SHP77 treated with DMSO at 0.1 percent for 48 hours (cell line): ENCODE measurements at regions not wholly inside any gene's neighbourhood (a gene's known extent, or its start where the extent isn't known, plus 50 kb on each side); places are given as distances from the start of the nearest gene placed in this dataset.
"Not testable (repeated sequence)": the region's sequence is repeated elsewhere in the genome, so short reads cannot be mapped to it uniquely, and the experiment has no call there.

Experiments used
- DNase-seq: peaks from one replicate; lab custom pipeline; 2025; lab: John Stamatoyannopoulos, UW

DNA sequence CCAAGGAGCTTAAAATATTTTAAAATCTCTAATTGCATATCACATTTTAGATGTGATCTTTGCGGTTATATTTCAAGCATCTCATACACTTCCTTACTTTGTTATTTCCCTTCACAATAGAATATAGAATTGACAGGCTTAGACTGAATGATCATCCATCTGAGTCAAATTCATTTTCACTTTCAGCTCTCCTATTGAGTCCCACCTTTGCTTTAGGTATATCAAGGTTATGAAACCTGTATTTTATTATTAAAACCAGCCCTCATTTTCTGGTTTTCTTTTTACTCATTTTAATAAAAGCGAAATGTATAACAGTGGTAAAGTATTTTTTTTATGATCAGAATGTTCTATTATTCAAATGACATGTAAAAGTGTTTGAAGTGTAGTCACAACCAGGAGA lies 162.9 kb upstream of the KYNU start:
- DNase-seq, result no peak

GRCh38 chr2:142710336-142710735 lies 167.1 kb upstream of the KYNU start:
- no peak for DNase-seq

- no peak for DNase-seq
Measured at GRCh38 chr2:142707318-142707717, 170.1 kb upstream of the KYNU start.

DNA sequence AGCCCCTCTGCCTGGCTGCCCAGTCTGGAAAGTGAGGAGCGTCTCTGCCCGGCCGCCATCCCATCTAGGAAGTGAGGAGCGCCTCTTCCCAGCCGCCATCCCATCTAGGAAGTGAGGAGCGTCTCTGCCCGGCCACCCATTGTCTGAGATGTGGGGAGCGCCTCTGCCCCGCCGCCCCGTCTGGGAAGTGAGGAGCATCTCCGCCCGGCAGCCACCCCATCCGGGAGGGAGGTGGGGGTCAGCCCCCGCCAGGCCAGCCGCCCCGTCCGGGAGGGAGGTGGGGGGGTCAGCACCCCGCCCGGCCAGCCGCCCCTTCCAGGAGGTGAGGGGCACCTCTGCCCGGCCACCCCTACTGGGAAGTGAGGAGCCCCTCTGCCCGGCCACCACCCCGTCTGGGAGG lies 175.1 kb upstream of the KYNU start:
- DNase-seq, result not testable (repeated sequence)

DNA sequence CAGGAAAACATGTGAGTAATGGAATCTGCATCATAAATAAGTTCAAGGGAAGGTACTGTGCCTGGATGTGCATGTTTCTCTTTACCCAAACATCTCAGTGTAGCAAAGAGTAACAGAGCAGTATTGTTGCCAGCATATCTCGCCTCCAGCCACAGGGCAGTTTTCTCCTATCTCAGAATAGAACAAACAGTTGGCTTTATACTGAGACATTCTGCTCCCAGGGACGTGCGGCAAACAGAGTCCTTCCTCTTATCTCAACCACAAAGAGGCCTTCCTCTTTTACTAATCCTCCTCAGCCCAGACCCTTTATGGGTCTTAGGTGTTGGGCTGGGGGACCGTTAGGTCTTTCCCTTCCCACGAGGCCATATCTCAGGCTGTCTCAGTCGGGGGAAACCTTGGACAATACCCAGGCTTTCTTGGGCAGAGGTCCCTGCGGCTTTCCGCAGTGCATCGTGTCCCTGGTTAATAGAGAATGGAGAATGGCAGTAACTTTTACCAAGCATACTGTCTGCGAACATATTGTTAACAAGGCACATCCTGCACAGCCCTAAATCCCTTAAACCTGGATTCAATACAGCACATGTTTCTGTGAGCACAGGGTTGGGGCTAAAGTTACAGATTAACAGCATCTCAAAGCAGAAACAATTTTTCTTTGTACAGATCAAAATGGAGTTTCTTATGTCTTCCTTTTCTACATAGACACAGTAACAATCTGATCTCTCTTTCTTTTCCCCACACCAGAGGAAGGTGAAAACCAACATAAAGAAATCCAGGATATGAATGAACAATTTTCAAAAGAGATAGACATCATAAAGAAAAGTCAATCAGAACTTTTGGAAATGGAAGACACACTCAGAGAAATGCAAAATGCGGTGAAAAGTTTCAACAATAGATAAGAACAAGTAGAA lies 181.9 kb upstream of the KYNU start:
- not testable (repeated sequence) for DNase-seq

GRCh38 chr2:142694282-142694681 lies 183.2 kb upstream of the KYNU start:
- DNase-seq, result no peak

- DNase-seq, result no peak
Measured at GRCh38 chr2:142693171-142693950, 184.1 kb upstream of the KYNU start.

DNA sequence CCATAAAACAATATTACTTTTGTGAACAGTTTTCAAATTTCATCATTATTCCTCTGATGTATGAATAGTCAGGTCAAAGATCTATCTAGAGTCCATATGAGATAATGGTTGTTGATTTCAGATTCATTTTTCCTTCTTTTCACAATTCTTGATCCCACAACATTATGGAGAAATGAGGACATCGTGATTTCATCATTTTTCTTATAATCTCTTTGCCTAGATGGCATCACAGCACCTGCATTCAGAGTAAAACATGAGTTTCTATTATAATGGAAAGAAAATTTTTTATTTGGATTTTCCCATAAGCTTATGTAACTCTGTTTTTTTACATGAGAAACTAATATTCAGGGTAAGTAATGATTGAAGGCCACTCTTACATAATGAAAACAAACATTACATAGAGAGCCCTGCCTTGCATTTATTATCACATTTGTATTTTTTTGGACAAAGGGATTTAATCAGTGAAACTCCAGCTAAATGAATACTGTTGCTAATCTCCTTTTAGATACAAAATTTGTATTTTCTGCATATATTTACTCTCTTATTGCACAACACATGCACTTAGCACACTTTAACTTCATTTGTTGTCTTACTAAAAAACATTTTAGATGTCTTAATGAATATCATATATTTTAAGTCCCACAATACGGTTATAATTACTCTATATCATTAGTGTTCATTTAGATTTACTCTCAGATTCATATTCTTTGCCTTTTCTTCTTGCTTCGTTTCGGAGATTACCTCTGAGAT lies 188.4 kb upstream of the KYNU start:
- DNase-seq, result no peak

DNA sequence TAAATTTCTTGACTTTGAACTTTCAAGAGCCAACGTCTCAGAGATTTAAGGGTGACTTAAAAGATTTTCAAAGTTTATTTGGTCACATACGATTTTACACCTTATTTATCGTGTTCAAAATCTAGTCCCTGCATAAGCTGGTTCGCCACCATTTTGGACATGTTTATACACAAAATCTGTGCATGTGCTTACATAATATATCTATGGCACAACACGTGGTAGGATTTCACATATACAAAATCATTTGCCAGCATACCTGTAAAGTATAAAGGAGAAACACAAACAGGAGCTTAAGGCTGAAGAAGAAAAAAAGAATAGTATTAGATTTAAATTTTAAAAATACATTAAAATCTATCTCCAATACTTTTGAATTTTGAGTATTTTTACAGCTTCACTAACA lies 190.0 kb upstream of the KYNU start:
- no peak for DNase-seq

GRCh38 chr2:142687075-142687474 lies 190.4 kb upstream of the KYNU start:
- DNase-seq, result no peak

- DNase-seq, result no peak
Measured at GRCh38 chr2:142684667-142685066, 192.8 kb upstream of the KYNU start.

GRCh38 chr2:142682528-142682927 lies 194.9 kb upstream of the KYNU start:
- DNase-seq, result no peak

- DNase-seq, result no peak
Measured at GRCh38 chr2:142681952-142682351, 195.5 kb upstream of the KYNU start.

DNA sequence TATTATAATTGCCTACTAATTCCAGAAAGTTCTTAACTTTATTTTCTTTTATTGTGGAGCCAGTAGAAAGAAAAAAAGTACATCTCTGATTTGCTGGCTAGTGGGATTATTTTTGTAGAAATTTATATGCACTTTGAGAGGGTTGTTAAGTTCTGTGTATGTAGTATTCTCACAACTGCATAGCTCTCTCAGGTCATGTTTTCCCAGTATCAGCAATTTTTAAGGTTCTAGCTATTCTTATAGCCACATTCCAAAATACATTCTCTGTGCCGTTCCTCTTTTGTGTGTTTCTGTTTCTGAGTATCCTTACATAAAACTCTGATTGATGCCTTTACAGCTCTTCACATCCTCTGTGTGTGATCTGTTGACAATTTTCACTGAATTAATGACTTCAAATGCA lies 199.3 kb upstream of the KYNU start:
- DNase-seq, result no peak

DNA sequence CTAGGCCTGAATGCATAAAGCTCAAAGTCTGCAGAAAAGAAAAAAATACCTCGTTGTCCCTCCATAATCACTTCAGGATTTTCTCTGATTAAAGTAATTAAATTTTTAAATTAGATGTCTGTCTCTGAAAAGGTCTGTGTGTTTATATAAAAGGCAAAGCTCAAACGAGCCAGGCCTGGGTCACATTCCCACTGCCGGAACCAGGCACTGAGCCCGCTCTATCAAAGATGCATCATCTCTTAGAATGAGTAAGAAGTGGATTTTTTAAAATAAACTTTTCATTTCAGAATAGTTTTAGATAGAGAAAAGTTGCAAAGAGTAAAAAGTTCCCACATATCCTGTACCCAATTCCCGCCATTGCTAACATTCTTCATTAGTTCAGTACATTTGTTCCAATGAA lies 202.1 kb upstream of the KYNU start:
- no peak for DNase-seq

GRCh38 chr2:142673836-142674235 lies 203.6 kb upstream of the KYNU start:
- no peak for DNase-seq

- no peak for DNase-seq
Measured at GRCh38 chr2:142672698-142673097, 204.8 kb upstream of the KYNU start.

GRCh38 chr2:142670362-142670761 lies 207.1 kb upstream of the KYNU start:
- DNase-seq, result no peak

DNA sequence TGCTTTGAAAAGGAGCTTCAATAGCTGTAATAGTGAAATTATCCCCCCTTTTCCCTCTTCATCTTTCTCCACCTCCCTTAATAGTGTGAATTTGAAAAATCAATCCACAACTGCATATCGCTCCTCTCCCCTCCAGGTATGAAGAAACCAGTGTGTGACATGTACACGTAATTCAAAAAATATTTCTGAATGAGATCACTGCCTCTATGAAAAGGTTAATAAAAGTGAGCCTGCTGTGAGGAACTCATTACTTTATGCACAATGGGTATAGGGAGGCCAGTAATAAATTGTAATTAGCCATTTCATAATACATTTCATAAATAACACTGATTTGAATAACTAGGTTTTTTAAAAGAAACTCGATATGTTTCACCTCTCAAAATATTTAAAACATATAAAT lies 209.0 kb upstream of the KYNU start:
- no peak for DNase-seq

DNA sequence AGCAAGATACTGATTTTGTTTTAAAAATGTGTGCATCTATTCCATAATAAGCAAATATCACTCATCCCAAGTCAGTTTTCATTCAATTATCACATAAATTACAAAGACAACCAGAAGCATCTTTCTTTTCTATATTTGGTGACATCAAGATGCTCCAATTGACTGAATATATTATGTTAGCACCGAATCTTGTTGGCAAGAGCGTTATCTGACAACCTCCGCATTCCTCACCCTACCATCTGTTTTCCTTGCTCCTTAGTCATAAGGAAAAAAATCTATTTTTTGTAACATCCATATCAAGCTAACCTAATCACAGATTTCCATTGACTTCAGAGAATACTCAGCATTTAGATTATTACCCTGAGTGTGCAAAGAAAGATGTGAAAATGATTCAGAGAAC lies 212.2 kb upstream of the KYNU start:
- DNase-seq, result no peak

GRCh38 chr2:142650601-142651000 lies 226.9 kb upstream of the KYNU start:
- DNase-seq, result no peak

GRCh38 chr2:142649581-142649980 lies 227.9 kb upstream of the KYNU start:
- no peak for DNase-seq

GRCh38 chr2:142642650-142643049 lies 234.8 kb upstream of the KYNU start:
- DNase-seq, result no peak
